Astrocyte of the spinal cord (primary cell): ENCODE measurements at regions not wholly inside any gene's neighbourhood (a gene's known extent, or its start where the extent isn't known, plus 50 kb on each side); places are given as distances from the start of the nearest gene placed in this dataset.

Source experiments
- DNase-seq: peaks from one replicate; pipeline ENCODE4 v3.0.0; 2011; ENCODE audit warnings: low read depth, low spot score
- H3K4me3 ChIP-seq: 2 replicates; pipeline ENCODE4 v1.5.1; 2011; ENCODE audit warnings: low read depth, mild to moderate bottlenecking, low read length, moderate library complexity
- CTCF ChIP-seq: IDR thresholded peaks from 2 replicates; pipeline ENCODE4 v1.5.1; 2012; ENCODE audit warnings: low read depth, mild to moderate bottlenecking, low read length, inconsistent platforms
- in situ Hi-C: cut with HindIII; loops from 2 replicates; pipeline ENCODE4 v1.10.0; 2017; ENCODE audit warnings: low sequenced_read_pairs

- DNase-seq: no peak
- no peak for TF ChIP-seq CTCF
- in situ Hi-C loops: no loop called here
- H3K4me3 ChIP-seq: no peak overlapping the region
These were observed 239.4 kb upstream of the PIK3R1 start for GRCh38 chr5:67976181-67976580.

DNA sequence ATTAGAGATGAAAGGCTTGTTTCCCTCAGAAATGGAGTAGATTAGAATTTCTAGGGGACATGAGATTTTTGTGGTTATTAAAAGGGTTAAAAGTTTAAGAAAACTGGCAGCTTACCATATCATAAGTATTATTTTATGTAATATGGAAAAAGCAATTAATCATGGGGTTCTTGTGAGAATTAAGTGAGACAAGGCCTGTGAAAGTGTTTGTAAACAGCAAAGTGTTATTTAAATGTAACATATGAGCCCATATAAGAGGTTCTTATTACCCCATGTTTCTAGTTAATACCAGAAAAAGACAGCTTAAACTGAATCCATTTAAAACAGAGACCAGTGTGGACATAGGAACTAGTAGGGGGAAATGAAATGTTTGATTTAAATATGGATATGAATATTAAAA lies 241.1 kb upstream of the PIK3R1 start:
- in situ Hi-C loops: no loop called here
- no peak for TF ChIP-seq CTCF
- no peak overlapping the region for H3K4me3 ChIP-seq
- no peak for DNase-seq

DNA sequence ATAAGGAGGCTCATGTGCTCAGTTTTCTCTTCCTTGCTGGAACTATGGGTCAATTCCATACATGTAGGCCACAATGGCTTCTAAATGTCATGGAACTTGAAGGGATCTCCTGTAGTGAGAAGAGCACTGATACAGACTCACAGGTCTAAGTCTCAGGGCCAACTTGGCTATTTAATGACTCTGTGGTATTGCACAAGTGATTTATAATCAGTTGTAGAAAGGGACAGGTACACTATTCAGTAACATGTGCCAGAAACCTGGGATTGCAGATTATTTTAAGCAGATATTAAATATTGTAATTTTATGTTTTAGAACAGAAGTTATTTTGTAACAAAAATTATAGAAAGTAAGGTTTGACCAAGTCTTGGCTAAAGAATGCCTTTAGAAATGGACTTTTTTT lies 241.5 kb upstream of the PIK3R1 start:
- no peak overlapping the region for H3K4me3 ChIP-seq
- in situ Hi-C loops: no loop called here
- no peak for DNase-seq
- no peak for TF ChIP-seq CTCF

- TF ChIP-seq CTCF: no peak
- in situ Hi-C loops: no loop called here
- no peak for DNase-seq
These were observed 243.4 kb upstream of the PIK3R1 start for GRCh38 chr5:67971971-67972821.

DNA sequence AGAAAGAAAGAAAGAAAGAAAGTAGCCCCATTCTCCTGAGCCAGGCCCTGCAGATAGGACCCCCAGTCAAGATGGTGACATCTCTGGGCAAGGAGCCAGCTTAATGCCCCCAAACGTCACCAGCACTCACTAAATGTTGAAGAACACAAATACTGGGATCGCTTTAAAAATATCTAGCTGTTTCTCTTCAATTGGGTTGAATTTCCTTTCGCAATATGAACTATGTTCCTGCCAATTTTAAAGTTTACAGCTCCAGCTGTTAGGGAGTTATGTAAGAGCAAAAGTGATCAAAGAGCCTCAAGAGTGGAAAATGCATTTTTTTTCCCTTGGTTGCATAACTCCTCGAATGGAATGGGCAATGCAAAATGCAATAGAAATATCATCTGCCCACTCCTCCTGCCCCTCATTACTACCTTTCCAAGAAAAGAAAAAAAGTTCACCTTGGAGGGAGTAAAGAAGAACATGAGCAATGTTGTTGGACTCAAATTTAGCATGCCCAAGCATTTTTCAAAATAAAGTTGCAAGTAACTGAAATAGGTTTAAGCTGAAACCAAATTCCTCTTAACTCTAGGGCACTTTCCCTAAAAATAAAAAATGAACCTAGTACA lies 244.2 kb upstream of the PIK3R1 start:
- TF ChIP-seq CTCF: no peak
- in situ Hi-C loops: no loop called here
- peak; percentile 56 for DNase-seq
- H3K4me3 ChIP-seq: no peak overlapping the region

More at GRCh38 chr5:67971971-67972821, 243.4 kb upstream of the PIK3R1 start:
- no peak overlapping the region for H3K4me3 ChIP-seq

DNA sequence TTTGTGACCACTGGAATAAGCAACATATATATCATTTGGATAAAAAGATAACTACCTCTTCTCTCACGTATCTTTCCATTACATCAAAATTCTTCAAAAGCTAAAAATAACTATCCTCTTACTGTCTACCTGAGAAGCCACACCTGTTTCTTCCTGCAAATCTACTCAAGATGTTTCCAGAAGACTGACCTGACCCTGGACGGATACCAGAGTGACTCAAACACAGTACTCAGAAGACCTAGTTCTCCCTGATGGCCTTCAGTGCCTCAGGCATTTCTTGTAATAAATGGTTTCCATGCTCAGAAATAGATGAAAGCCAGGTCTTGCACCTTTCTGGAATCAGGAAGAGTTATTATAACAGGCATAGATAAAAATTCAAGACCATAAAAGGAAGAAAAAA lies 245.9 kb upstream of the PIK3R1 start:
- no peak for DNase-seq
- no peak overlapping the region for H3K4me3 ChIP-seq
- in situ Hi-C loops: no loop called here
- TF ChIP-seq CTCF: no peak
